CD14-positive monocyte (primary cell): ENCODE measurements at regions not wholly inside any gene's neighbourhood (a gene's known extent, or its start where the extent isn't known, plus 50 kb on each side); places are given as distances from the start of the nearest gene placed in this dataset.

Experiments used
- DNase-seq, 3 donors: peaks; one replicate each; pipeline ENCODE4 v3.0.0-alpha.2; 2011 to 2022
- H2AFZ ChIP-seq: 2 replicates; pipeline ENCODE4 v1.6.0; 2012; ENCODE audit warnings: mild to moderate bottlenecking, low read depth, low read length, inconsistent platforms; ENCODE audit not compliant: insufficient read depth, poor library complexity, severe bottlenecking
- H3K27ac ChIP-seq, 2 donors: 1 replicate in 1 of 2; 2 replicates in 1 of 2; pipeline ENCODE4 v1.5.1; 2012 to 2013; ENCODE audit warnings: low read length in 2 of 2, control low read depth in 1 of 2, inconsistent platforms in 1 of 2, low read depth in 1 of 2, mild to moderate bottlenecking in 1 of 2
- H3K27me3 ChIP-seq, 2 donors: one replicate each; pipeline versions ENCODE4 v1.6.0 to v1.6.1; 2011 to 2013; ENCODE audit warnings: low read length in 2 of 2; ENCODE audit not compliant: control insufficient read depth in 2 of 2, insufficient read depth in 2 of 2
- H3K36me3 ChIP-seq, 2 donors: replicated peaks in 1 of 2; 1 replicate in 1 of 2; 2 replicates in 1 of 2; pipeline versions ENCODE4 v1.5.1 to v1.6.1; 2012 to 2013; ENCODE audit warnings: low read length in 2 of 2, control low read depth in 1 of 2, inconsistent platforms in 1 of 2, mild to moderate bottlenecking in 1 of 2; ENCODE audit not compliant: insufficient read depth in 2 of 2, control insufficient read depth in 1 of 2
- H3K4me1 ChIP-seq, 2 donors: 1 replicate in 1 of 2; 2 replicates in 1 of 2; pipeline versions ENCODE4 v1.5.1 to v1.6.1; 2012 to 2013; ENCODE audit warnings: low read length in 2 of 2, control low read depth in 1 of 2, inconsistent platforms in 1 of 2, mild to moderate bottlenecking in 1 of 2, moderate library complexity in 1 of 2; ENCODE audit not compliant: insufficient read depth in 2 of 2, control insufficient read depth in 1 of 2
- H3K4me2 ChIP-seq: replicated peaks from 2 replicates; pipeline ENCODE3; 2012; ENCODE audit warnings: low read length, moderate library complexity, mild to moderate bottlenecking; ENCODE audit not compliant: poor library complexity, severe bottlenecking; ENCODE audit errors: extremely low read depth
- H3K4me3 ChIP-seq, 3 experiments: fragments of 200-600 bp in 1 of 3; sonication (generic) in 1 of 3; replicated peaks in 1 of 3; 1 replicate in 2 of 3; 2 replicates in 1 of 3; pipeline ENCODE4 v1.5.1; 2011 to 2013; ENCODE audit warnings: low read length in 3 of 3, mild to moderate bottlenecking in 3 of 3, control low read depth in 2 of 3, low read depth in 2 of 3, inconsistent platforms in 1 of 3, moderate library complexity in 1 of 3
- H3K79me2 ChIP-seq: 2 replicates; pipeline ENCODE4 v1.6.0; 2012; ENCODE audit warnings: mild to moderate bottlenecking, control low read depth, inconsistent platforms, low read length, moderate library complexity; ENCODE audit not compliant: insufficient read depth
- H3K9ac ChIP-seq: 2 replicates; pipeline ENCODE4 v1.6.0; 2017; ENCODE audit warnings: low read length, mild to moderate bottlenecking; ENCODE audit not compliant: insufficient read depth, poor library complexity, severe bottlenecking
- H3K9me3 ChIP-seq, 2 donors: replicated peaks in 1 of 2; 1 replicate in 1 of 2; 2 replicates in 1 of 2; pipeline versions ENCODE4 v1.5.1 to v1.6.1; 2012 to 2013; ENCODE audit warnings: low read length in 2 of 2, control low read depth in 1 of 2; ENCODE audit not compliant: control insufficient read depth in 1 of 2, insufficient read depth in 1 of 2
- H4K20me1 ChIP-seq: 2 replicates; pipeline ENCODE4 v1.6.0; 2012; ENCODE audit warnings: mild to moderate bottlenecking, low read length, control low read depth, moderate library complexity; ENCODE audit not compliant: insufficient read depth
- H3K27ac Mint-ChIP-seq, 7 donors: one replicate each; pipeline ENCODE4 v1.8.0; 2020; ENCODE audit warnings: mild to moderate bottlenecking in 7 of 7, mixed read lengths in 7 of 7, moderate library complexity in 6 of 7, inconsistent platforms in 2 of 7
- H3K27me3 Mint-ChIP-seq, 3 donors: one replicate each; pipeline ENCODE4 v1.8.0; 2021 to 2022; ENCODE audit warnings: low read depth in 3 of 3, mild to moderate bottlenecking in 3 of 3, mixed read lengths in 3 of 3, moderate library complexity in 3 of 3, inconsistent platforms in 1 of 3
- H3K36me3 Mint-ChIP-seq, 2 donors: one replicate each; pipeline ENCODE4 v1.8.0; 2020; ENCODE audit warnings: mixed read lengths in 2 of 2, inconsistent platforms in 1 of 2, mild to moderate bottlenecking in 1 of 2
- H3K4me1 Mint-ChIP-seq: one replicate; pipeline ENCODE4 v1.8.0; 2020; ENCODE audit warnings: mild to moderate bottlenecking, mixed read lengths
- H3K4me3 Mint-ChIP-seq, 2 donors: one replicate each; pipeline ENCODE4 v1.8.0; 2020; ENCODE audit warnings: mild to moderate bottlenecking in 2 of 2, mixed read lengths in 2 of 2, moderate library complexity in 1 of 2
- H3K9me3 Mint-ChIP-seq, 7 donors: one replicate each; pipeline ENCODE4 v1.8.0; 2020 to 2022; ENCODE audit warnings: mixed read lengths in 7 of 7, mild to moderate bottlenecking in 6 of 7, moderate library complexity in 6 of 7, inconsistent platforms in 2 of 7
- CTCF ChIP-seq: fragments of 200-600 bp; IDR thresholded peaks from one replicate; pipeline ENCODE4 v1.8.0; 2022; ENCODE audit warnings: antibody characterized with exemption, mild to moderate bottlenecking
- WGBS: methylation state at CpG from one replicate; pipeline ENCODE4 v1.1.5; 2013; ENCODE audit warnings: missing lambda C conversion rate; ENCODE audit not compliant: insufficient coverage; 5-methylcytosine and 5-hydroxymethylcytosine counted together
- intact Hi-C, 2 donors: fragments of 100-400 bp; cut with micrococcal nuclease; formaldehyde crosslinking; loops; one replicate each; pipeline versions ENCODE4 v1.15.0 to v1.15.1; 2023

- no peak overlapping the region for H3K4me3 ChIP-seq
- H3K27me3 ChIP-seq: peaks cover 0 to 2% of the 10 kb centered on the region in 2 donors
- no peaks in the 10 kb centered on the region for H4K20me1 ChIP-seq
- H3K4me1 Mint-ChIP-seq: no peaks in the 10 kb centered on the region
- H3K4me1 ChIP-seq: no peaks in the 10 kb centered on the region
- H3K79me2 ChIP-seq: no peaks in the 10 kb centered on the region
- peaks cover 0 to 11% (median 3%) of the 10 kb centered on the region in 7 donors for H3K9me3 Mint-ChIP-seq
- no peak overlapping the region for H3K4me2 ChIP-seq
- no peak overlapping the region for H3K4me3 Mint-ChIP-seq
- no peak for DNase-seq
- H3K36me3 ChIP-seq: no peaks in the 10 kb centered on the region
- intact Hi-C loops: no loop called here
- no peaks in the 10 kb centered on the region for H3K36me3 Mint-ChIP-seq
- H3K9me3 ChIP-seq: no peaks in the 10 kb centered on the region
- no peak overlapping the region for H2AFZ ChIP-seq
- no peaks in the 10 kb centered on the region for H3K27me3 Mint-ChIP-seq
- TF ChIP-seq CTCF: no peak
- no peak overlapping the region for H3K27ac Mint-ChIP-seq
- no peak overlapping the region for H3K27ac ChIP-seq
- H3K9ac ChIP-seq: no peak overlapping the region
- no CpG with 5 or more reads among the region's 4 CpGs for WGBS
Measured at GRCh38 chr2:149903626-149904025, 316.1 kb upstream of the MMADHC start.

DNA sequence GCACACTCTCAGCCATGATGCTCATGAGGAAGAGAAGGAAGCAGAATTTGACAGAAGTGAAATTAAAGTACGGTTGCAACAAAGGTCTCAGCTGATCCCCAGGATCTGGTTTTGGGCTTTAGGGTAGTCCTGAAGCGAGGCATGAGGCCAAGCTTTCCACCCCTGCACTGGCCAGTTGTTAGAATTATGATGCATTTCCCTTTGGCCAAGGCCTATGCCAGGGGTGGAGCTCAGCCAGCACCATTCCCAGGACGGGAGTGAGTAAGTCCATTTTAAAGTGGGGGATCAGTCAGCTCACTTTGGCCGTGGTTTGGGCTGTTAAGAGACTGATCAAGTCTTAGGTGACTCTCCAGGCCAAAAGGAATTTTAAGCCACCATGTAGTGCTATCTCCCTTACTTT lies 314.5 kb upstream of the MMADHC start:
- no peak for DNase-seq

More for the DNA sequence above, 314.5 kb upstream of the MMADHC start:
- peaks cover 0 to 4% (median 0%) of the 10 kb centered on the region in 3 donors for H3K27me3 Mint-ChIP-seq
- H3K27ac Mint-ChIP-seq: no peak overlapping the region
- no peak for TF ChIP-seq CTCF
- Histone ChIP-seq H3K4me2 (no peak overlapping the region), H3K4me3 (no peak overlapping the region), H3K27me3 (peaks cover 0 to 2% of the 10 kb centered on the region in 2 donors), H4K20me1 (no peaks in the 10 kb centered on the region), H3K79me2 (no peaks in the 10 kb centered on the region), H3K9me3 (no peaks in the 10 kb centered on the region), H3K27ac (no peak overlapping the region), H3K4me1 (no peaks in the 10 kb centered on the region), H3K9ac (no peak overlapping the region), H2AFZ (no peak overlapping the region), H3K36me3 (no peaks in the 10 kb centered on the region)
- H3K4me3 Mint-ChIP-seq: no peak overlapping the region
- H3K9me3 Mint-ChIP-seq: peaks cover 0 to 11% (median 3%) of the 10 kb centered on the region in 7 donors
- H3K4me1 Mint-ChIP-seq: no peaks in the 10 kb centered on the region
- intact Hi-C loops: no loop called here
- H3K36me3 Mint-ChIP-seq: no peaks in the 10 kb centered on the region
- 90% methylated on average over 3 of the region's 4 CpGs for WGBS
